DOHH2 (cell line): ENCODE measurements at regions not wholly inside any gene's neighbourhood (a gene's known extent, or its start where the extent isn't known, plus 50 kb on each side); places are given as distances from the start of the nearest gene placed in this dataset.

Source experiments
- H3F3A ChIP-seq: fragments of 200-600 bp; sonication (generic), shearing (Covaris generic); 2 replicates; pipeline ENCODE4 v1.6.0; 2016; ENCODE audit warnings: antibody characterized with exemption, mild to moderate bottlenecking; ENCODE audit not compliant: control insufficient read depth, insufficient read depth
- H3K27ac ChIP-seq: fragments of 200-600 bp; sonication (generic); 2 replicates; pipeline ENCODE4 v1.5.1; 2014; ENCODE audit warnings: low read depth, mild to moderate bottlenecking, low read length, moderate library complexity
- H3K27me3 ChIP-seq: fragments of 200-600 bp; sonication (generic); 2 replicates; pipeline ENCODE4 v1.6.1; 2014; ENCODE audit warnings: mild to moderate bottlenecking, low read length, mixed read lengths; ENCODE audit not compliant: control insufficient read depth
- H3K36me3 ChIP-seq: fragments of 200-600 bp; sonication (generic); 2 replicates; pipeline ENCODE4 v1.6.1; 2014; ENCODE audit warnings: mild to moderate bottlenecking, low read length, moderate library complexity, mixed read lengths; ENCODE audit not compliant: control insufficient read depth
- H3K4me1 ChIP-seq: fragments of 200-600 bp; sonication (generic); 2 replicates; pipeline ENCODE4 v1.6.1; 2014; ENCODE audit warnings: mild to moderate bottlenecking, low read length, mixed read lengths; ENCODE audit not compliant: control insufficient read depth
- H3K4me2 ChIP-seq: fragments of 200-600 bp; sonication (generic); 2 replicates; pipeline ENCODE4 v1.6.0; 2014; ENCODE audit warnings: mild to moderate bottlenecking, low read length, moderate library complexity
- H3K4me3 ChIP-seq: fragments of 200-600 bp; sonication (generic); 2 replicates; pipeline ENCODE4 v1.5.1; 2014; ENCODE audit warnings: mild to moderate bottlenecking, low read length, mixed read lengths
- H3K79me2 ChIP-seq: fragments of 200-600 bp; sonication (generic); 2 replicates; pipeline ENCODE4 v1.6.1; 2014; ENCODE audit warnings: mild to moderate bottlenecking, low read length, mixed read lengths; ENCODE audit not compliant: control insufficient read depth
- H3K9me2 ChIP-seq: fragments of 200-600 bp; sonication (generic); replicated peaks from 2 replicates; pipeline ENCODE4 v1.6.1; 2014; ENCODE audit warnings: mild to moderate bottlenecking, low read length, mixed read lengths; ENCODE audit not compliant: control insufficient read depth
- H3K9me3 ChIP-seq: fragments of 200-600 bp; sonication (generic); 2 replicates; pipeline ENCODE4 v1.6.1; 2014; ENCODE audit warnings: antibody characterized with exemption, low read length, mixed read lengths; ENCODE audit not compliant: control insufficient read depth, insufficient read depth
- H4K20me1 ChIP-seq: fragments of 200-600 bp; sonication (generic); 2 replicates; pipeline ENCODE4 v1.6.0; 2014; ENCODE audit warnings: low read depth, mild to moderate bottlenecking, antibody characterized with exemption, low read length, moderate library complexity; ENCODE audit not compliant: control insufficient read depth, insufficient read depth
- EZH2phosphoT487 ChIP-seq: fragments of 200-600 bp; sonication (generic); IDR thresholded peaks from 2 replicates; pipeline ENCODE4 v1.6.1; 2017; ENCODE audit warnings: borderline replicate concordance, mild to moderate bottlenecking, antibody characterized with exemption, low read length, moderate library complexity, mixed read lengths
- TF ChIP-seq, protein P1 (sequence below): fragments of 200-600 bp; sonication (generic); IDR thresholded peaks from one replicate; pipeline ENCODE4 v1.5.1; 2014; ENCODE audit warnings: antibody characterized with exemption, mild to moderate bottlenecking, low read depth, low read length; ENCODE audit not compliant: poor library complexity, severe bottlenecking

GRCh38 chr2:6215053-6215452 is 522.9 kb downstream of the SOX11 start:
- Histone ChIP-seq H3K27me3 (no peaks in the 10 kb centered on the region), H4K20me1 (no peaks in the 10 kb centered on the region), H3K79me2 (no peaks in the 10 kb centered on the region), H3K4me1 (no peaks in the 10 kb centered on the region), H3K36me3 (no peaks in the 10 kb centered on the region), H3K27ac (no peak overlapping the region), H3K4me3 (no peak overlapping the region), H3K9me3 (0 out of 2 replicates have a peak, but pooled peaks cover 3% of the 10 kb centered on the region), H3K4me2 (no peak overlapping the region), H3F3A (no peaks in the 10 kb centered on the region), H3K9me2 (no peaks in the 10 kb centered on the region)
- TF ChIP-seq EZH2phosphoT487: no peak
- TF ChIP-seq, protein P1, sequence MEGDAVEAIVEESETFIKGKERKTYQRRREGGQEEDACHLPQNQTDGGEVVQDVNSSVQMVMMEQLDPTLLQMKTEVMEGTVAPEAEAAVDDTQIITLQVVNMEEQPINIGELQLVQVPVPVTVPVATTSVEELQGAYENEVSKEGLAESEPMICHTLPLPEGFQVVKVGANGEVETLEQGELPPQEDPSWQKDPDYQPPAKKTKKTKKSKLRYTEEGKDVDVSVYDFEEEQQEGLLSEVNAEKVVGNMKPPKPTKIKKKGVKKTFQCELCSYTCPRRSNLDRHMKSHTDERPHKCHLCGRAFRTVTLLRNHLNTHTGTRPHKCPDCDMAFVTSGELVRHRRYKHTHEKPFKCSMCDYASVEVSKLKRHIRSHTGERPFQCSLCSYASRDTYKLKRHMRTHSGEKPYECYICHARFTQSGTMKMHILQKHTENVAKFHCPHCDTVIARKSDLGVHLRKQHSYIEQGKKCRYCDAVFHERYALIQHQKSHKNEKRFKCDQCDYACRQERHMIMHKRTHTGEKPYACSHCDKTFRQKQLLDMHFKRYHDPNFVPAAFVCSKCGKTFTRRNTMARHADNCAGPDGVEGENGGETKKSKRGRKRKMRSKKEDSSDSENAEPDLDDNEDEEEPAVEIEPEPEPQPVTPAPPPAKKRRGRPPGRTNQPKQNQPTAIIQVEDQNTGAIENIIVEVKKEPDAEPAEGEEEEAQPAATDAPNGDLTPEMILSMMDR: no peak

DNA sequence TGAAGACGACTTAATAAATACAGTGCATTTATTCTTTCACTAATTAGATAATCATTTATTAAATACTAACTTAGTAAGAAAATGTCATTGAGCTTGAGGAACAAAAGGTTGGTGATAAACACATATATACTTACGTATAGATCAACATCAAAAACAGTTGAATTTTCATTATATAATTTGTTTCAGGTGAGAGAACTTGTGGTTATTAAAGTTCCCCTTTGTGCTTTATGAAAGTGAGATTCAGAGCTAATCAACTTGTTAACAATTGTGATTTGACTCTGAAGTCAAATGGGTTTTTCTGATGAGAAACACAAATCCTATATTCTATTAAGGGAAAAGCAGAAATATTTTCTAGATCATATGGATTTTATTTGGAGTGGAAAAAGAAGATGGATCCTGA is 524.0 kb downstream of the SOX11 start:
- no peaks in the 10 kb centered on the region for H3K79me2 ChIP-seq
- no peaks in the 10 kb centered on the region for H3K9me2 ChIP-seq
- H3K27ac ChIP-seq: no peak overlapping the region
- H3F3A ChIP-seq: no peaks in the 10 kb centered on the region
- 0 out of 2 replicates have a peak, but pooled peaks cover 3% of the 10 kb centered on the region for H3K9me3 ChIP-seq
- H3K4me3 ChIP-seq: no peak overlapping the region
- no peaks in the 10 kb centered on the region for H4K20me1 ChIP-seq
- H3K27me3 ChIP-seq: no peaks in the 10 kb centered on the region
- H3K36me3 ChIP-seq: no peaks in the 10 kb centered on the region
- no peaks in the 10 kb centered on the region for H3K4me1 ChIP-seq
- TF ChIP-seq, protein P1: no peak
- no peak for TF ChIP-seq EZH2phosphoT487
- no peak overlapping the region for H3K4me2 ChIP-seq

- H3K4me1 ChIP-seq: peaks cover 12% of the 10 kb centered on the region
- no peak overlapping the region for H3K27ac ChIP-seq
- no peaks in the 10 kb centered on the region for H3K27me3 ChIP-seq
- no peaks in the 10 kb centered on the region for H3F3A ChIP-seq
- no peaks in the 10 kb centered on the region for H3K9me2 ChIP-seq
- H3K79me2 ChIP-seq: no peaks in the 10 kb centered on the region
- TF ChIP-seq, protein P1: no peak
- TF ChIP-seq EZH2phosphoT487: no peak
- no peak overlapping the region for H3K4me3 ChIP-seq
- H3K36me3 ChIP-seq: no peaks in the 10 kb centered on the region
- 0 out of 2 replicates have a peak, but pooled peaks cover 2% of the 10 kb centered on the region for H3K9me3 ChIP-seq
- H3K4me2 ChIP-seq: no peak overlapping the region
- no peaks in the 10 kb centered on the region for H4K20me1 ChIP-seq
Observed at GRCh38 chr2:6218926-6219325, 526.7 kb downstream of the SOX11 start.
